ENCODE measurements at regions not wholly inside any gene's neighbourhood (a gene's known extent, or its start where the extent isn't known, plus 50 kb on each side); places are given as distances from the start of the nearest gene placed in this dataset.

DNA sequence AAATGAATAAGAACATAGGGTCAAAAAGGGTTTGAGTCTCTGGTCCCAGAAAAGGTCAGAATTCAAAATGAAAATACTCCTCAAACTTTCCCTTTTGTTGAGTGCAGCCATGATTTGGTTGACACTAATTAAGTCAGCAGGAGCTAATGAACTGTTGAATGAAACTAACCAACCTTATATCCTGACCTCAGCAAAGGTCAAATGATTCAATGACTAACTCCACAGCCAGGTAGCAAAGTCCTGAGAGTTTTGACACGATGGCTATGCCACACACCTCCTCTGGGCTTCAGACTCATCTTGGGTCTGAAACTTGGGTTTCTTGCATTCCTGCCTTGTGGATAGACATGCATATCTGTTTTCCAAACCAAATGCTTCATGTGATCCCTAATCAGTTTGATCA is 172.3 kb downstream of the INO80D start:
- 89 to 94% methylated on average over 1 of the region's 1 CpG for WGBS, 2 donors
- intact Hi-C loops (cut with DNase I; ENCODE audit: low total_unique reads): no loop called here
- TF ChIP-seq POLR2A (IDR thresholded peaks at IDR 0.05): no peak
- TF ChIP-seq, protein P1, sequence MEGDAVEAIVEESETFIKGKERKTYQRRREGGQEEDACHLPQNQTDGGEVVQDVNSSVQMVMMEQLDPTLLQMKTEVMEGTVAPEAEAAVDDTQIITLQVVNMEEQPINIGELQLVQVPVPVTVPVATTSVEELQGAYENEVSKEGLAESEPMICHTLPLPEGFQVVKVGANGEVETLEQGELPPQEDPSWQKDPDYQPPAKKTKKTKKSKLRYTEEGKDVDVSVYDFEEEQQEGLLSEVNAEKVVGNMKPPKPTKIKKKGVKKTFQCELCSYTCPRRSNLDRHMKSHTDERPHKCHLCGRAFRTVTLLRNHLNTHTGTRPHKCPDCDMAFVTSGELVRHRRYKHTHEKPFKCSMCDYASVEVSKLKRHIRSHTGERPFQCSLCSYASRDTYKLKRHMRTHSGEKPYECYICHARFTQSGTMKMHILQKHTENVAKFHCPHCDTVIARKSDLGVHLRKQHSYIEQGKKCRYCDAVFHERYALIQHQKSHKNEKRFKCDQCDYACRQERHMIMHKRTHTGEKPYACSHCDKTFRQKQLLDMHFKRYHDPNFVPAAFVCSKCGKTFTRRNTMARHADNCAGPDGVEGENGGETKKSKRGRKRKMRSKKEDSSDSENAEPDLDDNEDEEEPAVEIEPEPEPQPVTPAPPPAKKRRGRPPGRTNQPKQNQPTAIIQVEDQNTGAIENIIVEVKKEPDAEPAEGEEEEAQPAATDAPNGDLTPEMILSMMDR (IDR thresholded peaks at IDR 0.05): no peak
- no peak for DNase-seq (ENCODE audit: low spot score in 2 of 2)
- H3K4me3 ChIP-seq (ENCODE audit: low read depth, poor library complexity, severe bottlenecking): no peak overlapping the region

DNA sequence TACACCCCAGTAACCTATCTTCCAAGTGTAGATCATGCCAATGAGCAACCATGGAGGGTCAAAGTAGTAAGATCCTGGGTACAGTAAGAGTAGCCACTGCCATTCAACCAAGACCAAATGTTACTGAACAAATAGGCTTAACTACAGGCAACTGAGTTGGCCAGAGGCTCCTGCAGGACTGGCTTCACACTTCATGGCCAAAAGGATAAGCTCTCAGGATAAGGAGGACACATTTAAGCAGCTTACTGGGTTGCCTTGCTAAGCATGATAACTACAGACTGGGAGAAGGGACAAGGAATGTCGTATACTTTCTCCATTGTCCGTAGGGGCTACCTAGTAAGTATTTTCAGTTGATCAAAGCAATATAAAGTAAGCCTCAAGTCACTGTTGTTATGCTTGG is 174.7 kb downstream of the INO80D start:
- no peak overlapping the region for H3K4me3 ChIP-seq (ENCODE audit: low read depth, poor library complexity, severe bottlenecking)
- intact Hi-C loops (cut with DNase I; ENCODE audit: low total_unique reads): no loop called here
- no peak for DNase-seq (ENCODE audit: low spot score in 2 of 2)
- 95 to 100% methylated on average over 2 of the region's 2 CpGs for WGBS, 2 donors
- TF ChIP-seq, protein P1 (IDR thresholded peaks at IDR 0.05): no peak
- no peak for TF ChIP-seq POLR2A (IDR thresholded peaks at IDR 0.05)

DNA sequence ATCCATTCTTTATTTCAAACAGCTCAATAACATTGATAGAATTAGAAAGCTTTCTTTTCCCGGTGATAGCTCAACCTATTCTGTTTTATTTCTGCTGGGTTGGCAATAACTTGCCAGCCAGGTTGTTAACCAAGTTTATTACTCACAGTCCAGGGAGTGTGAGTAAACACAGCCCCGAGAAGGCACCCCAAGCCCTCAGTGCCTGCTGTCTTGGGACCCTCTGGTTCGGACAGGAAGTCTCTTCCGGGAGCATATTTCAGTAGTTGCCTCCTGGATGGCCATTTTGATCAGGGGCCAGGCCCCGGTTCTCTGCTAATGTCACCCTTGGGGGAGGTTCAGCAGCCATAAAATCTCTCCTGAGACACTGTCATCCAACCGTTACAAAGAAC is 176.8 kb downstream of the INO80D start:
- intact Hi-C loops (cut with DNase I; ENCODE audit: low total_unique reads): no loop called here
- no peak for TF ChIP-seq POLR2A (IDR thresholded peaks at IDR 0.05)
- TF ChIP-seq, protein P1 (IDR thresholded peaks at IDR 0.05): no peak
- DNase-seq (ENCODE audit: low spot score in 2 of 2): no peak
- no peak overlapping the region for H3K4me3 ChIP-seq (ENCODE audit: low read depth, poor library complexity, severe bottlenecking)
- 60 to 63% methylated on average over 6 of the region's 6 CpGs for WGBS, 2 donors

DNA sequence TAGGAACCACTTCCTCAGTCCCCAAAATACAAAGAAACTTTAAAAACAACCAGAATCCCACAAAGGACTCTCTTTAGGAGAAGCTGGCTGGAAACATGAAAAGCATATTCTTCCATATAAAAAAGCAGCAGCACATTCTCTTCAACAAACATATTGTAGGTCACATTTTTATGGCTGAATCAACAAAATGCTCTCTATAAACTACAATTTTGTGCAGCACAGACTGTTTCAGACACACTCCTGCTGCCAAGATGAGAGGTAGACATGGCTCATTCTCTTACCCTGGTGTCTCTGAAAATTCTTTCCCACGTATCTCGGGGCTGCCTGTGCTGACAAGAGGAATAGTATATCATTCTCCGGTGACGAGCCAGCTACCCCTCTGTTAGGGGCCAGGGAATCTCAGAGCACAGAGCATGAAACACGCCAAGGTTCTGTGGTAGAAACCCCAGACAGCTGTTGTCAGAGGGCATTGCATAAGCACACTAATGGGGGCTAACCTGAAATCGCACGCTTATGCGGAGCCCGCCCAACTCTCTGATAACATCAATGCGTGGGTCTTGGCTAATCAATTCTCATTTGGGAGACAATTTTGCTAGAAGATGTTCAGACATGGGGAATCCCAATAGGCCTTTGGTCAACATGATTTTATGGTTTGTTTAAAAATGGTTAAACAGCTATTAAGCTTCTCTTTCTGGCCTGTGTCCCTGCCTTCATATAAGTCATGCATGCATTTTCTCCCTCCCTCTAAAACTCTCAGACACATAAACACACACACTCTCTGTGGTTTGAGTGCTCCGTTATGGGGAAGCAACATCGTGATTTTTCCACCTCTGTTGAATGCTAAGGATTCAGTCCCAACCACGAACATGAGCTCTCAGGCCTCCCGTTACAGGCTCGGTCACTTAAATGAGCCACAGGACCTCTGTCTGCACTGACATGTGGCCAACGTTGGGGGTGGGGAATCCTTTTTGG is 177.5 kb downstream of the INO80D start:
- H3K4me3 ChIP-seq (ENCODE audit: low read depth, poor library complexity, severe bottlenecking): no peak overlapping the region
- 87 to 88% methylated on average over 16 of the region's 16 CpGs for WGBS, 2 donors
- DNase-seq (ENCODE audit: low spot score in 2 of 2): no peak
- intact Hi-C loops (cut with DNase I; ENCODE audit: low total_unique reads): no loop called here
- TF ChIP-seq, protein P1 (IDR thresholded peaks at IDR 0.05): no peak
- no peak for TF ChIP-seq POLR2A (IDR thresholded peaks at IDR 0.05)

DNA sequence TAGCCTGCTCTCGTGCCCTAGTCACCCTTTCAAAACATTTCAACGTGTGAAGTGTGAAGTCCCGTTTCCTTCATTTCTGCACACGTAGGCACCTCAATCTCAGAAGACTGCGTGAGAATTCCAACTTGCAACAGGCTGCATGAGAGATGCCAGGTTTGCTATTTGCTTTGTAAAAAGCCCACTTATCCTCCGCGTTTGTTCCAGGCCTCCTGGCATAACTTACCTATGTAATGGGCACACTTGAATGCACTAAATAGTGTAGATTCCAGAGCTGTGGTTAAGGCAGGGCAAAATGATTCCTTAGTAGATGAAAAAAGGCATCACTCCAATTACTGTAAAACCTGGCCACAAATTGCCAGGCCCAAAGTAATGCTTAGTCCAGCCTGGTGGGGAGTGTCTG is 179.6 kb downstream of the INO80D start:
- DNase-seq (ENCODE audit: low spot score in 2 of 2): no peak
- intact Hi-C loops (cut with DNase I; ENCODE audit: low total_unique reads): no loop called here
- no peak overlapping the region for H3K4me3 ChIP-seq (ENCODE audit: low read depth, poor library complexity, severe bottlenecking)
- WGBS, 2 donors: 91 to 94% methylated on average over 7 of the region's 7 CpGs
- no peak for TF ChIP-seq POLR2A (IDR thresholded peaks at IDR 0.05)
- TF ChIP-seq, protein P1 (IDR thresholded peaks at IDR 0.05): no peak

Measured in lower leg skin (tissue), 4 donors.